GM23338 (cell line): ENCODE measurements at regions not wholly inside any gene's neighbourhood (a gene's known extent, or its start where the extent isn't known, plus 50 kb on each side); places are given as distances from the start of the nearest gene placed in this dataset.

Experiments
- ATAC-seq: fragments of 200-7000 bp; cut with Tn5 transposase; 3 replicates; pipeline ENCODE4 v1.9.1; 2020
- DNase-seq: peaks from one replicate; pipeline ENCODE4 v3.0.0-alpha.2; 2015; ENCODE audit warnings: low spot score
- H2AFZ ChIP-seq: fragments of 200-600 bp; sonication (generic); 2 replicates; pipeline ENCODE4 v1.8.0; 2016; ENCODE audit warnings: antibody characterized with exemption, mild to moderate bottlenecking, moderate library complexity
- H3F3A ChIP-seq: fragments of 200-600 bp; sonication (generic); replicated peaks from 2 replicates; pipeline ENCODE4 v1.8.0; 2017; ENCODE audit warnings: antibody characterized with exemption, mixed run types, low read depth
- H3K27ac ChIP-seq: fragments of 200-600 bp; sonication (generic); 2 replicates; pipeline ENCODE4 v1.6.1; 2016; ENCODE audit warnings: low read depth
- H3K27me3 ChIP-seq: fragments of 200-600 bp; sonication (generic); 2 replicates; pipeline ENCODE4 v1.8.0; 2016; ENCODE audit warnings: mild to moderate bottlenecking, mixed run types, moderate library complexity; ENCODE audit not compliant: insufficient read depth
- H3K36me3 ChIP-seq: fragments of 200-600 bp; sonication (generic); 2 replicates; pipeline ENCODE4 v1.8.0; 2016; ENCODE audit warnings: mild to moderate bottlenecking; ENCODE audit not compliant: insufficient read depth
- H3K4me1 ChIP-seq: fragments of 200-600 bp; sonication (generic); 2 replicates; pipeline ENCODE4 v1.8.0; 2016; ENCODE audit warnings: mild to moderate bottlenecking, moderate library complexity; ENCODE audit not compliant: insufficient read depth
- H3K4me2 ChIP-seq: fragments of 200-600 bp; sonication (generic); 2 replicates; pipeline ENCODE4 v1.7.1; 2017; ENCODE audit warnings: mixed run types
- H3K4me3 ChIP-seq: fragments of 200-600 bp; sonication (generic); 2 replicates; pipeline ENCODE4 v1.6.1; 2016; ENCODE audit warnings: mixed run types
- H3K79me2 ChIP-seq: fragments of 200-600 bp; sonication (generic); replicated peaks from 2 replicates; pipeline ENCODE4 v1.8.0; 2017; ENCODE audit warnings: mild to moderate bottlenecking; ENCODE audit not compliant: insufficient read depth
- H3K9me2 ChIP-seq: fragments of 200-600 bp; sonication (generic); 2 replicates; pipeline ENCODE4 v1.8.0; 2017; ENCODE audit not compliant: insufficient read depth
- H4K20me1 ChIP-seq: fragments of 200-600 bp; sonication (generic); replicated peaks from 2 replicates; pipeline ENCODE4 v1.8.0; 2017; ENCODE audit warnings: mild to moderate bottlenecking; ENCODE audit not compliant: insufficient read depth
- H3K27ac Mint-ChIP-seq: 2 replicates; pipeline ENCODE4 v1.8.0; 2020; ENCODE audit warnings: inconsistent platforms, mild to moderate bottlenecking, moderate library complexity, mixed read lengths
- H3K27me3 Mint-ChIP-seq: 3 replicates; pipeline ENCODE4 v1.8.0; 2022; ENCODE audit warnings: low read depth, mild to moderate bottlenecking, moderate library complexity, mixed read lengths, inconsistent platforms; ENCODE audit not compliant: insufficient read depth, poor library complexity
- H3K36me3 Mint-ChIP-seq: 3 replicates; pipeline ENCODE4 v1.8.0; 2021; ENCODE audit warnings: low read depth, mild to moderate bottlenecking, inconsistent platforms, moderate library complexity, mixed read lengths
- H3K4me1 Mint-ChIP-seq: 3 replicates; pipeline ENCODE4 v1.8.0; 2020; ENCODE audit warnings: mild to moderate bottlenecking, inconsistent platforms, mixed read lengths
- H3K4me3 Mint-ChIP-seq: 3 replicates; pipeline ENCODE4 v1.8.0; 2021; ENCODE audit warnings: moderate library complexity, mild to moderate bottlenecking, inconsistent platforms, mixed read lengths
- H3K9me3 Mint-ChIP-seq: 3 replicates; pipeline ENCODE4 v1.8.0; 2020; ENCODE audit warnings: moderate library complexity, mild to moderate bottlenecking, inconsistent platforms, mixed read lengths
- CREB1 ChIP-seq: fragments of 250-450 bp; sonication (Bioruptor Pico); IDR thresholded peaks from 2 replicates; pipeline ENCODE4 v1.5.0; 2020; ENCODE audit warnings: low read depth, mild to moderate bottlenecking, moderate library complexity
- ETS1 ChIP-seq: IDR thresholded peaks from 2 replicates; pipeline ENCODE4 v1.6.1; 2016; ENCODE audit warnings: antibody characterized with exemption
- EZH2 ChIP-seq: fragments of 200-600 bp; sonication (generic); IDR thresholded peaks from one replicate; pipeline ENCODE4 v1.8.0; 2017; ENCODE audit warnings: antibody characterized with exemption, mild to moderate bottlenecking, low read depth; ENCODE audit not compliant: unreplicated experiment
- ZNF331 ChIP-seq: fragments of 250-450 bp; sonication (Bioruptor Pico); IDR thresholded peaks from 2 replicates; pipeline ENCODE4 v1.5.0; 2020; ENCODE audit warnings: low read depth, mild to moderate bottlenecking, moderate library complexity
- TF ChIP-seq, protein P1 (sequence below): IDR thresholded peaks from one replicate; pipeline ENCODE4 v1.6.1; 2018; ENCODE audit warnings: antibody characterized with exemption; ENCODE audit not compliant: unreplicated experiment
- TF ChIP-seq, protein P2 (sequence below), 2 experiments: fragments of 200-600 bp in 1 of 2; sonication (generic) in 1 of 2; conservative IDR thresholded peaks; 2 replicates each; pipeline versions ENCODE4 v1.5.1 to v1.6.1; 2016 to 2017; ENCODE audit warnings: antibody characterized with exemption in 2 of 2, low read depth in 2 of 2, mild to moderate bottlenecking in 2 of 2, moderate library complexity in 1 of 2

DNA sequence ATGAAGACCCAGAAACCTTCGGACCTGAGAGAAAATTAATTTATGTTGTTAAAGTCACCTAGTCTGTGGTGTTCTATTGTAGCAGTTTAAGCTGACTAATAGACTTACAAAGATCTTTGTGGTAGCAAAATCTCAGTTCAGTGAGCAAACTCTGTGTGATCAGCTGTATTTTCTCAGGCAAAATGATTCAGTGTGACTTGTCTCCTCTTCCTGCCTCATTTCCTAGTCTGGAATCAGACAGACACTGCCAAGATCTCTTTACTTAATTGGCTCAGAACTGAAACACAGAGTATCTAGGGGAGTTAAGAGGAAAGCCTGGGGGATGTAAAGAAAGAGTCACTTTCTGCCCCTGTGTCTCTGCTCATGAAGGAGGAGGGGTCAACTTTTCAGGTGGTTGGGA, 564.7 kb downstream of the KCNA4 start (continued):
- TF ChIP-seq, protein P1, sequence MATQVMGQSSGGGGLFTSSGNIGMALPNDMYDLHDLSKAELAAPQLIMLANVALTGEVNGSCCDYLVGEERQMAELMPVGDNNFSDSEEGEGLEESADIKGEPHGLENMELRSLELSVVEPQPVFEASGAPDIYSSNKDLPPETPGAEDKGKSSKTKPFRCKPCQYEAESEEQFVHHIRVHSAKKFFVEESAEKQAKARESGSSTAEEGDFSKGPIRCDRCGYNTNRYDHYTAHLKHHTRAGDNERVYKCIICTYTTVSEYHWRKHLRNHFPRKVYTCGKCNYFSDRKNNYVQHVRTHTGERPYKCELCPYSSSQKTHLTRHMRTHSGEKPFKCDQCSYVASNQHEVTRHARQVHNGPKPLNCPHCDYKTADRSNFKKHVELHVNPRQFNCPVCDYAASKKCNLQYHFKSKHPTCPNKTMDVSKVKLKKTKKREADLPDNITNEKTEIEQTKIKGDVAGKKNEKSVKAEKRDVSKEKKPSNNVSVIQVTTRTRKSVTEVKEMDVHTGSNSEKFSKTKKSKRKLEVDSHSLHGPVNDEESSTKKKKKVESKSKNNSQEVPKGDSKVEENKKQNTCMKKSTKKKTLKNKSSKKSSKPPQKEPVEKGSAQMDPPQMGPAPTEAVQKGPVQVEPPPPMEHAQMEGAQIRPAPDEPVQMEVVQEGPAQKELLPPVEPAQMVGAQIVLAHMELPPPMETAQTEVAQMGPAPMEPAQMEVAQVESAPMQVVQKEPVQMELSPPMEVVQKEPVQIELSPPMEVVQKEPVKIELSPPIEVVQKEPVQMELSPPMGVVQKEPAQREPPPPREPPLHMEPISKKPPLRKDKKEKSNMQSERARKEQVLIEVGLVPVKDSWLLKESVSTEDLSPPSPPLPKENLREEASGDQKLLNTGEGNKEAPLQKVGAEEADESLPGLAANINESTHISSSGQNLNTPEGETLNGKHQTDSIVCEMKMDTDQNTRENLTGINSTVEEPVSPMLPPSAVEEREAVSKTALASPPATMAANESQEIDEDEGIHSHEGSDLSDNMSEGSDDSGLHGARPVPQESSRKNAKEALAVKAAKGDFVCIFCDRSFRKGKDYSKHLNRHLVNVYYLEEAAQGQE, result no peak
- TF ChIP-seq EZH2, result no peak
- no peak for TF ChIP-seq ETS1
- TF ChIP-seq, protein P2, sequence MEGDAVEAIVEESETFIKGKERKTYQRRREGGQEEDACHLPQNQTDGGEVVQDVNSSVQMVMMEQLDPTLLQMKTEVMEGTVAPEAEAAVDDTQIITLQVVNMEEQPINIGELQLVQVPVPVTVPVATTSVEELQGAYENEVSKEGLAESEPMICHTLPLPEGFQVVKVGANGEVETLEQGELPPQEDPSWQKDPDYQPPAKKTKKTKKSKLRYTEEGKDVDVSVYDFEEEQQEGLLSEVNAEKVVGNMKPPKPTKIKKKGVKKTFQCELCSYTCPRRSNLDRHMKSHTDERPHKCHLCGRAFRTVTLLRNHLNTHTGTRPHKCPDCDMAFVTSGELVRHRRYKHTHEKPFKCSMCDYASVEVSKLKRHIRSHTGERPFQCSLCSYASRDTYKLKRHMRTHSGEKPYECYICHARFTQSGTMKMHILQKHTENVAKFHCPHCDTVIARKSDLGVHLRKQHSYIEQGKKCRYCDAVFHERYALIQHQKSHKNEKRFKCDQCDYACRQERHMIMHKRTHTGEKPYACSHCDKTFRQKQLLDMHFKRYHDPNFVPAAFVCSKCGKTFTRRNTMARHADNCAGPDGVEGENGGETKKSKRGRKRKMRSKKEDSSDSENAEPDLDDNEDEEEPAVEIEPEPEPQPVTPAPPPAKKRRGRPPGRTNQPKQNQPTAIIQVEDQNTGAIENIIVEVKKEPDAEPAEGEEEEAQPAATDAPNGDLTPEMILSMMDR (conservative IDR thresholded peaks at IDR 0.05; ENCODE audit: low read depth in 2 of 2), result no peak
- no peak for TF ChIP-seq CREB1 (CRISPR knock-in tag)
- TF ChIP-seq ZNF331 (CRISPR knock-in tag), result no peak

GRCh38 chr11:29449281-29450074, 567.4 kb downstream of the KCNA4 start:
- Histone ChIP-seq H3K4me1 (peaks cover 4% of the 10 kb centered on the region; the same call in 1 of the 2 replicates), H3F3A (no peaks in the 10 kb centered on the region), H2AFZ (peak overlapping the region; percentile 80; the same call in 1 of the 2 replicates), H3K79me2 (no peaks in the 10 kb centered on the region), H3K27me3 (no peaks in the 10 kb centered on the region), H4K20me1 (no peaks in the 10 kb centered on the region), H3K4me2 (no peak overlapping the region), H3K36me3 (no peaks in the 10 kb centered on the region), H3K27ac (no peak overlapping the region), H3K4me3 (no peak overlapping the region), H3K9me2 (no peaks in the 10 kb centered on the region; the same call in 1 of the 2 replicates)
- TF ChIP-seq CREB1 (CRISPR knock-in tag), result no peak
- H3K27me3 Mint-ChIP-seq, result peaks cover 3% of the 10 kb centered on the region
- H3K27ac Mint-ChIP-seq, result no peak overlapping the region
- H3K9me3 Mint-ChIP-seq, result no peaks in the 10 kb centered on the region
- peaks cover 3% of the 10 kb centered on the region; the same call in 2 of the 3 replicates for H3K4me1 Mint-ChIP-seq
- DNase-seq (no peak), ATAC-seq (no peak)
- no peaks in the 10 kb centered on the region for H3K36me3 Mint-ChIP-seq
- H3K4me3 Mint-ChIP-seq, result no peak overlapping the region
